Activated naive CD8-positive, alpha-beta T cell treated with anti-CD3 and anti-CD28 coated beads, Interleukin-2, amount 10 ng/mL, durations not matched to agents 7 days and 5 days (primary cell): ENCODE measurements at regions not wholly inside any gene's neighbourhood (a gene's known extent, or its start where the extent isn't known, plus 50 kb on each side); places are given as distances from the start of the nearest gene placed in this dataset.

Experiments
- ATAC-seq: fragments of 150-1000 bp; cut with Tn5 transposase; one replicate; pipeline ENCODE4 v1.10.0; 2021; ENCODE audit warnings: low read depth, moderate library complexity
- POLR2A ChIA-PET: fragments of 350-600 bp; sonication (Branson Sonifier 250); formaldehyde crosslinking; loops from one replicate; lab custom pipeline; 2021; ENCODE audit warnings: antibody characterized with exemption; lab: Charles Lee
- DNase-seq: peaks from one replicate; pipeline ENCODE4 v3.0.0; 2021
- H3K27ac Mint-ChIP-seq: one replicate; pipeline ENCODE4 v1.8.0; 2022; ENCODE audit warnings: mild to moderate bottlenecking, mixed read lengths
- H3K27me3 Mint-ChIP-seq: one replicate; pipeline ENCODE4 v1.8.0; 2022; ENCODE audit warnings: mild to moderate bottlenecking, moderate library complexity, mixed read lengths
- H3K36me3 Mint-ChIP-seq: one replicate; pipeline ENCODE4 v1.8.0; 2021; ENCODE audit warnings: mild to moderate bottlenecking, mixed read lengths
- H3K4me1 Mint-ChIP-seq: one replicate; pipeline ENCODE4 v1.8.0; 2021; ENCODE audit warnings: mixed read lengths
- H3K4me3 Mint-ChIP-seq: one replicate; pipeline ENCODE4 v1.8.0; 2022; ENCODE audit warnings: mild to moderate bottlenecking, moderate library complexity, mixed read lengths
- H3K9me3 Mint-ChIP-seq: one replicate; pipeline ENCODE4 v1.8.0; 2021; ENCODE audit warnings: mixed read lengths

DNA sequence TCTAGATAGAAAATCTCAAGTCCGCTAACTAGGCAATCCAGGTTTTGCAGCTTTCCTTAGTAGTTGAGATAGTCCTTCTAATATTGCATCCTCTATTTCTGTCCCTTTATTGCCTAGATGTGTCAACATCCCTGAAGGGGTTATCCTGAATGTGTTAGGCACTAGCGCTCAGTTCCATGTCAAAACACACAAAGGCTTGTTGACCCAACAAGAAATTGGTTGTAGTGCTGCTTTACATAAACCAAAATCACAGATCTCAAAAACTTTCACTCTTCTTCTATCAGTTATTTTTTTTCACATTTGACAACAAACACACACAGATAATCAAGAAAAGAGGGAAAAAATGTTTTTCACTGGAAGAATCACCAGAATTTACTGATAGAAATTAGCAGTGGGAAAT, 51.4 kb upstream of the SOX2 start:
- H3K27ac Mint-ChIP-seq: no peak overlapping the region
- no peaks in the 10 kb centered on the region for H3K4me1 Mint-ChIP-seq
- no peaks in the 10 kb centered on the region for H3K27me3 Mint-ChIP-seq
- no peak for ATAC-seq
- H3K4me3 Mint-ChIP-seq: no peak overlapping the region
- POLR2A ChIA-PET: no interaction called here
- no peak for DNase-seq
- H3K36me3 Mint-ChIP-seq: no peaks in the 10 kb centered on the region
- no peaks in the 10 kb centered on the region for H3K9me3 Mint-ChIP-seq

DNA sequence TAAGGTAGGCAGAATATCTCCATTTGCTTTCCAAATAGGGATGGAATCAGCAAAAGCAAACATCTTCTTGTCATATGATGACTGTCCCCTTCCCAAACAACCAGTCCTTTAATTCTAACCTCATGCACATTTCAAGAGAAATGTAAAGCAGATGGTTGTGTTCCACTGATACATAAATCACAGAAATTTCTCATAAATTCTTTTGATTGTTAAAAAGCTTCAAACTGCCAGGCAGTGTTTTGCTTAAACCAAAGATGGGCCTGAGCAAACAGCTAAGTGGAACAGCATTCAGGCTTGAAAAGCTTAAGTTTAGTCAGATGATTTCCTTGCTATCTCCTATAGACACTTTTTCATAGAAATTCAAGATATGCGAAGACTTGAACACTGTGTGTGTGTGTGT, 74.3 kb upstream of the SOX2 start:
- DNase-seq: no peak
- H3K4me3 Mint-ChIP-seq: no peak overlapping the region
- no peak overlapping the region for H3K27ac Mint-ChIP-seq
- POLR2A ChIA-PET: no interaction called here
- H3K9me3 Mint-ChIP-seq: peaks cover 2% of the 10 kb centered on the region
- ATAC-seq: no peak
- H3K4me1 Mint-ChIP-seq: no peaks in the 10 kb centered on the region
- H3K27me3 Mint-ChIP-seq: peaks cover 2% of the 10 kb centered on the region
- H3K36me3 Mint-ChIP-seq: no peaks in the 10 kb centered on the region

DNA sequence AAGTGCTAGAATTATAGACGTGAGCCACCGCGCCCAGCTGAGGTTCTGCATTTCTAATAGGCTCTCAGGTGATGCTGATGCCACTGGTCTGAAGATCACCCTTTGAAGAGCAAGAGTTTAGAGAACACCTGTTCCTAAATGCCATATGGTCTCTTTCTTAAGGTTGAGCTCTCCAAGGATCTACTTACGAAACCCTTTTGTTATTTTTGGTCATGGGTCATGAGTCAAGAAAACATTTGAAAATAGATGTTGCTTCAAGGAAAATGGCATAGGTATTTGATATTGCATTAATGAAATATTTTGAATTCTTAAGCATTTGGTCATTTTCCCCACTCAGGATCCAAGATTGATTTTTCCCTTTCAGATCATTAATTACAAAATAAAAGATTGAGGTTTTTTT, 74.7 kb upstream of the SOX2 start:
- no peaks in the 10 kb centered on the region for H3K4me1 Mint-ChIP-seq
- H3K36me3 Mint-ChIP-seq: no peaks in the 10 kb centered on the region
- DNase-seq: no peak
- ATAC-seq: no peak
- peaks cover 2% of the 10 kb centered on the region for H3K27me3 Mint-ChIP-seq
- H3K9me3 Mint-ChIP-seq: peaks cover 1% of the 10 kb centered on the region
- H3K4me3 Mint-ChIP-seq: no peak overlapping the region
- POLR2A ChIA-PET: no interaction called here
- H3K27ac Mint-ChIP-seq: no peak overlapping the region

DNA sequence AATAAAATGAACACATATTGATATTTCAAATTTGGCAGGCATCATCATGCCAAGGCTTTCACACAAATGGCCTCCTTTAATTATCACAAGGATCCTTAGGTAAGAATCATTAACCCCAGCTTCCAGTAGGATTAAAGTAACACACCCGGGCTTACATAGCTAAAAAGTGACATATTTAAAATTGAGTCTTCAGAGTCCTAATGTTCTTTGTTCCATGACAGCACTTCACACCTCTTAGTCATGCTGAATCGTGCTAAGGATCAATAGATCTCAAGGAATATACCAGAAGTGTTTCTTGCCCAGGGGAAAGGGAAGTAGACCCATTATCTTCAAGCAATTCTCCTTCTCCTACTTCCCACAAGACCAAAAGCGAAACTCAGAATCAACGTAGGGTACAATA, 76.6 kb upstream of the SOX2 start:
- POLR2A ChIA-PET: no interaction called here
- no peak for DNase-seq
- H3K36me3 Mint-ChIP-seq: no peaks in the 10 kb centered on the region
- no peak overlapping the region for H3K27ac Mint-ChIP-seq
- H3K4me1 Mint-ChIP-seq: no peaks in the 10 kb centered on the region
- peaks cover 2% of the 10 kb centered on the region for H3K27me3 Mint-ChIP-seq
- H3K9me3 Mint-ChIP-seq: no peaks in the 10 kb centered on the region
- no peak for ATAC-seq
- H3K4me3 Mint-ChIP-seq: no peak overlapping the region

DNA sequence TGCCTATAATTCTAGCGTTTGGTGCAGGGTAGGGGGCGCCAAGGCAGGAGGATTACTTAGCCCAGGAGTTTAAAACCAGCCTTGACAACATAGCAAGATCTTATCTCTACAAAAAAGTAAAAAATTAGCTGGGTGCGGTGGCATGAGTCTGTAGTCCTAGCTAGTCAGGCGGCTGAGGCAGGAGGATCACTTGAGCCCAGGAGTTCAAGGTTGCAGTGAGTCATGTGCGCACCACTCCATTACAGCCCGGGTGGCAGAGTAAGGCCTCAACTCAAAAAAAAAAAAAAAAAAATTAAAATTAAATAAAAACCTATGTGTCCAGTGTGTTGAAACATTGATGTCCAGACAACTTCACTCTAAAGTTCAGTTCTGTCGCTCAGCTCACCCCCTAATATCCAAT, 78.2 kb upstream of the SOX2 start:
- H3K27ac Mint-ChIP-seq: no peak overlapping the region
- H3K36me3 Mint-ChIP-seq: no peaks in the 10 kb centered on the region
- ATAC-seq (no peak), DNase-seq (no peak)
- POLR2A ChIA-PET: no interaction called here
- H3K27me3 Mint-ChIP-seq: peaks cover 2% of the 10 kb centered on the region
- no peaks in the 10 kb centered on the region for H3K9me3 Mint-ChIP-seq
- H3K4me3 Mint-ChIP-seq: no peak overlapping the region
- peaks cover 2% of the 10 kb centered on the region for H3K4me1 Mint-ChIP-seq

DNA sequence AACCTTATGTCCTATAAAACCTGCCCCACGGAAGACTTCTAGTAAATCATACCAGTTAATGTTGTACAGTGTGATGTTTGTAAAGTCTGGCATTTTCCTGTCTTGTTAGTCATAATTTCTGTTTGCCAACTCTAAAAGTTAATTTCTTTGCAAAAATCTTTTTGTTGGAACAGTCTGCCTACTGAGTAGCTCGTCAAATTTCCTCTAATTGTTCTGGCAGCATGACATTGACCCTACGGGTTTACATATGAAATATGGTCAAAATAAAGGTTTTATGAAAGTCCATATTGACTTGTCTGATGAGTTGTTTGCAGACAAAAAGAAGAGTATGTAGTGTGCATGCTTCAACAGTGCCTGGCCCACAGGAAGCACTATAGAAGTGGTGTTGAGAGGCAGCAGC, 79.8 kb upstream of the SOX2 start:
- Mint-ChIP-seq H3K36me3 (no peaks in the 10 kb centered on the region), H3K27ac (no peak overlapping the region), H3K4me1 (peaks cover 2% of the 10 kb centered on the region), H3K4me3 (no peak overlapping the region), H3K27me3 (peaks cover 2% of the 10 kb centered on the region), H3K9me3 (no peaks in the 10 kb centered on the region)
- ATAC-seq (no peak), DNase-seq (no peak)
- POLR2A ChIA-PET: no interaction called here

DNA sequence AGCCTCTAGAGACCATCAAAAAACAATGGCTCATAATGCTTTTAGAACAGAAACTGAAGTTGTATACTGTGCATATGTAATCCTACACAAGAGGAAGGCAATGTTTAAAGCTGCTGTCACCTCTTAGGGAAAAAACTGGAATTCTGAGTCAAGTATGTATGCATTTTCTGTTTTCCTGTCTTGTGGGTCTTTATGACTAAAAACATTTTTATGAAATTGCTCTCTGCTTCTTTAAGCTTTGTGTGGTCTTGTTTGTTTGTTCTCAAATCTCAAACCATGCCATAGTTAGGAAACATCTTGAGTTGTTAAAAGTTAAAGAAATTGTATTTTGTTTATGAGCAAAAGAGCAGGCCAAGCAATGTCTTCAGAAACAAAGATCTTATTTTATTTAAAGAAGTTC, 80.9 kb upstream of the SOX2 start:
- Mint-ChIP-seq H3K9me3 (no peaks in the 10 kb centered on the region), H3K27ac (no peak overlapping the region)

DNA sequence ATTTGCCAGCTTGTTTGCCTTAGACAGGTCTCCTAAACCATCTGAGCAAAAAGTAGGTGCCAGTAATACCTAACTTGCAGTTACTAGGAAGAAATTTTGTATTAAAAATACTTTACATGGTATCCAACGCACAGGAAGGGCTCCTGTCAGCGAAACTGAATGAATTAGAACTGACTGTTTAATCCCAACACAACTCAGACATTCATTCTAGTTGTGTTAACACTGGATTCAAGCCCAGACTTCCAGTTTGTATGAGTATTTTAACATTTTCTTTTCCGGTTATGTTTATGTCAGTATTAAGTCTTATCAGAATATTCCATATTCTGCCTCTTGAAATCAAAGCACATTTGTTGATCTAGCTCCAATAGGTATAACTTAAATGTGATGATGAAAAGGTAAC, 82.0 kb upstream of the SOX2 start:
- no peaks in the 10 kb centered on the region for H3K9me3 Mint-ChIP-seq
- H3K27ac Mint-ChIP-seq: no peak overlapping the region
- POLR2A ChIA-PET: no interaction called here
- DNase-seq (no peak), ATAC-seq (no peak)
- peaks cover 3% of the 10 kb centered on the region for H3K27me3 Mint-ChIP-seq
- peaks cover 2% of the 10 kb centered on the region for H3K4me1 Mint-ChIP-seq
- H3K4me3 Mint-ChIP-seq: no peak overlapping the region
- no peaks in the 10 kb centered on the region for H3K36me3 Mint-ChIP-seq

More for the DNA sequence above, 80.9 kb upstream of the SOX2 start:
- H3K27me3 Mint-ChIP-seq: peaks cover 2% of the 10 kb centered on the region
- H3K4me1 Mint-ChIP-seq: peaks cover 2% of the 10 kb centered on the region
- no peaks in the 10 kb centered on the region for H3K36me3 Mint-ChIP-seq
- no peak overlapping the region for H3K4me3 Mint-ChIP-seq
- POLR2A ChIA-PET: no interaction called here
- no peak for DNase-seq
- ATAC-seq: no peak

DNA sequence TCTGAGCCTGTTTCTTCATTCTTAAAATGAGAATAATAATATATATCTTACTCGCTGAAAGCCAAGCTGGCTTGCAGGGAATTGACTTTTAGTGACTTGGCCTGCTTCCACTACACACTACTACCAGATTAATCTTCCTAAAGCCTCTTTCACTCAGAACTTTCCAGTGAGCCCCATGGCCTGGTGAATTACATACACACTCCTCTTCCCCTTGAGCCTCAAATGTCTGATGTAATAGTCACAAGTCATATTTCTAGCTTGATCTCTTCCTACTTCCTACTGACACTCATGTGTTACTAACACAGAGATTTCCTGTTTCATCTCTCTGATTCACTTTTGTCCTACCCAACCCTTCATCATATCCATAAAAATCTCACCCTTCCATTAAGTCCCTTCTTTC, 82.7 kb upstream of the SOX2 start:
- no peak for ATAC-seq
- Mint-ChIP-seq H3K27me3 (peaks cover 2% of the 10 kb centered on the region), H3K4me3 (no peak overlapping the region), H3K36me3 (no peaks in the 10 kb centered on the region), H3K27ac (no peak overlapping the region), H3K9me3 (no peaks in the 10 kb centered on the region), H3K4me1 (peaks cover 2% of the 10 kb centered on the region)
- POLR2A ChIA-PET: no interaction called here
- DNase-seq: no peak

DNA sequence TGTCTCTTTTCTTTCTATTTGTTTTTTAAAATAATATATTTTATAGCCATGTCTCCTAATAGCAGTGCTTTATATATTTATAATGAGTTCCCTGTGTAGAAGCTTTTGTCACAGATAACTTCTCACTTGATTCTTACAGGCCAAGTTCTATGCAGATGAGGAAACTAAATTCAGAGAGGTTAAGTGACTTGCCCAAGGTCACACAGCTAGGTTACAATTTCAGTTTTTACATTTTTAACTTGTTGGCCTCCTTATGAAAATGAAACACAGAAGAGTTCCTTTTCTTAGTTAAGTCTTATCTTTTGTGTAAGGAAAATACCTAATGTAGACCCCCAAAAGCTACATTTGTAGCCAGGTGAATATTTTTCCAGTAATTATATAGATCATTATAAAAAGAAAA, 83.3 kb upstream of the SOX2 start:
- Mint-ChIP-seq H3K4me1 (peaks cover 2% of the 10 kb centered on the region), H3K36me3 (no peaks in the 10 kb centered on the region), H3K27ac (no peak overlapping the region), H3K4me3 (no peak overlapping the region), H3K27me3 (peaks cover 2% of the 10 kb centered on the region), H3K9me3 (no peaks in the 10 kb centered on the region)
- DNase-seq (no peak), ATAC-seq (no peak)
- POLR2A ChIA-PET: no interaction called here

DNA sequence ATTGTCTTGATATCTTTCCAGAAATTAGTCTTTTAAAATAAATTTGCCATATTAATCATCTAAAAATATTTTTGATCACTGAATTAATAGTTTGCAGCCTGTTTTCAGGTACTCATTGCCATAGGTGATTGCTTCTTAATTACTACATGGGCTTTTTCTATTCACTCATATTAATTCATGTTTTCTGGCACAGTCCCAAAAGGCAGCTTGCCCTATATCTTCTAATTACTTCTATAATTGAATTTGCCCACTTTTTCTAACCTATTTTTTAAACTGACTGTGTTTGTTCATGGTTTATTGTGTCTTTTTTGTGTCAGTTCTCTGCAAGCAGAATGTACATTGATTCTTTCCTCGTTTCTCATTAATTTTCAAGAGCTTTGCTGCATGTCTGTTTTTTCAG, 85.7 kb upstream of the SOX2 start:
- ATAC-seq (no peak), DNase-seq (no peak)
- POLR2A ChIA-PET: no interaction called here
- no peaks in the 10 kb centered on the region for H3K36me3 Mint-ChIP-seq
- no peak overlapping the region for H3K4me3 Mint-ChIP-seq
- peaks cover 2% of the 10 kb centered on the region for H3K4me1 Mint-ChIP-seq
- H3K9me3 Mint-ChIP-seq: no peaks in the 10 kb centered on the region
- no peak overlapping the region for H3K27ac Mint-ChIP-seq
- peaks cover 2% of the 10 kb centered on the region for H3K27me3 Mint-ChIP-seq

DNA sequence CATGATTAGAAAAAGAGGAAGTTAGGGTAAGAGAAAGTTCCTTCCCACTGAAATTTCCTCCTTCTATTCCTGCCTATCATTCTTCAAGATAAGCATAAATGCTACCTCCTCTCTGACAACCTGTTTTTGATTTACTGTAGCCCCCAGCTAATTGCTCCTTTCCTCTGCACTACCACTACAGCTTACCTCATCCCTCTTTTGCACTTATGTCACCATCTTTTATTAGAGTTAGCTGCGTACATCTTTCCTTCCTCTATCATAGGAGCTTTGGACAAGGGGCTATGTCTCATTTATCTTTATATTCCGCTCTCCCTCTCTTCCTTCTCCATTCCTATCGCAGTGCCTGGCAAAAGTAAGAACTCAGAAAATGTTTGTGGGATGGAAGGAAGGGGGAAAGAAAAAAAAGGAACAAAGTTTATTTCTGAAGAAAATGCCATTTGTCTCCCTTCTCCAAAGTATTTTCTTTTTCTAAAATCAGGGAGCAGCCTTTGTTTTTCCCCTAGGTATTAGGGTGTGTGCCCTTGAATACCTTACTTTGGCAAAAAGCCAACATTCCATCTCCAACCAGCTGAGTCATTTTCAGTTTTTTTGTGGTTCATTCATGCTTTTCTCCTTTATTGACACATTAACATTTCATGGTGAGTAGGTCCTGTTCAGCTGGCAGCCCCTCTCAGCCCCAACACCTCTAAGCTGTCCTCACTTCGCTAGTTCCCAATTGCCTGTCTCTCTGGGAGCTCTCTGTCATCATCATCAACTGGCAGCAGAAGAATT, 87.6 kb upstream of the SOX2 start:
- no peak overlapping the region for H3K4me3 Mint-ChIP-seq
- peaks cover 2% of the 10 kb centered on the region for H3K27me3 Mint-ChIP-seq
- DNase-seq (no peak), ATAC-seq (no peak)
- POLR2A ChIA-PET: no interaction called here
- no peaks in the 10 kb centered on the region for H3K4me1 Mint-ChIP-seq
- H3K27ac Mint-ChIP-seq: no peak overlapping the region
- H3K36me3 Mint-ChIP-seq: no peaks in the 10 kb centered on the region
- H3K9me3 Mint-ChIP-seq: no peaks in the 10 kb centered on the region

DNA sequence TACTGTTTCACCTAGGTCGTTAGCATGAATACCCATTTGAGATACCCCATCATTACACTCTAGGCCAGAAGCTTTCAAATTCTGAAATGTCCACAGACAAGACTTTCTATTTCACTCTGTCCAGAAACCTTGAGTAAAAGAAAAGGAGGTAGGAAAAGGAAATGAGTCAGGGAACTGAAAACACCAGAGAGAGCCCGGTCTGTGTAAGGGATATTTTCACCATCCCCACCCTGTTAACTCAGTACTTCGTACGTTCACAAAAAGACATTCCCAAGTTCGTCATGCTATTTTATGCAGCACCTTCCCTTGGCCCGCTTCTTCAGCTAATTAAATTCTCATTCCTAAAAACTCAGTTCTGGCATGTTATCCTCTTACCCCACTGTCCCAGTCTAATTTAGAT, 89.4 kb upstream of the SOX2 start:
- Mint-ChIP-seq H3K4me3 (no peak overlapping the region), H3K36me3 (no peaks in the 10 kb centered on the region), H3K27ac (no peak overlapping the region), H3K4me1 (no peaks in the 10 kb centered on the region), H3K9me3 (no peaks in the 10 kb centered on the region), H3K27me3 (peaks cover 3% of the 10 kb centered on the region)
- DNase-seq (no peak), ATAC-seq (no peak)
- POLR2A ChIA-PET: no interaction called here

DNA sequence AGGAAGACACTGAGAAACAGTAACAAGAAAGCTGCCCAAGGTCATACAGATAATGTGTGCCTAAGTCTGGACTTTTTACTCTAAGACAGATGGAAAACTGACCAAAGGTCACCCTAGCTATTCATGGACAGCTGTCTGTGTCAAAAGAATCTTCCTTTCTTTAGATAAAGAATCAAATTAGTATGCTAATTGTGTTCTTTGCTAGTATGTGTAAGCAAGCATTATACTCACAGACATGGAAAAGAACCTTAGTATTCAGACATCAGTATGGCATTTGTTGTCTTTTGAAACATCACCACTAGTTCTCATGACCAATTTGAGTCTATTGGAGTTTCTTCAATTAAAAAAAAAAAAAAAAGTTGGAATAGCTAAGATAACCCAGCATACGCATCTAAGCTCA, 91.8 kb upstream of the SOX2 start:
- no peaks in the 10 kb centered on the region for H3K9me3 Mint-ChIP-seq
- H3K36me3 Mint-ChIP-seq: no peaks in the 10 kb centered on the region
- no peak for DNase-seq
- no peak for ATAC-seq
- POLR2A ChIA-PET: no interaction called here
- no peaks in the 10 kb centered on the region for H3K4me1 Mint-ChIP-seq
- no peak overlapping the region for H3K27ac Mint-ChIP-seq
- H3K4me3 Mint-ChIP-seq: no peak overlapping the region
- peaks cover 2% of the 10 kb centered on the region for H3K27me3 Mint-ChIP-seq

DNA sequence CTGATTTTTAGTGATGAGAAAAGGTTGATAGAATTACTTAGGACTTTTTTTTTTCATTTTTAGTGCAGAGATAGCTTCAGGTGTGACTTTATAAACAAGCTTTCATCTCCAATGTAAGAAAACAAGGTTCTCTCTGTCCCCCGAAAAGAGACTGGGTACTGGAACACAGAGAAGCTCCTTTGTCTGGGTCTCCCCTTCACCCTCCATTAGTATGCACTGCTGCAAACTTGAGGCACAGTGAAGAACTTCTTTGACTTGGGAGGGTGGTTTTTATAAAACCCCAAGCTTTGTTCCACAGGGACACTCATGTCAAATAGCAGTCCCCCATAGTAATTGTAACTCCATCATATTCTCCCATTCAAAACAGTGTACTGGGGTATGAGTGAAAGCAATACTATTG, 93.5 kb upstream of the SOX2 start:
- ATAC-seq (no peak), DNase-seq (no peak)
- Mint-ChIP-seq H3K4me3 (no peak overlapping the region), H3K36me3 (no peaks in the 10 kb centered on the region), H3K27me3 (peaks cover 2% of the 10 kb centered on the region), H3K9me3 (no peaks in the 10 kb centered on the region), H3K27ac (no peak overlapping the region), H3K4me1 (no peaks in the 10 kb centered on the region)
- POLR2A ChIA-PET: no interaction called here
